ENCODE measurements at regions not wholly inside any gene's neighbourhood (a gene's known extent, or its start where the extent isn't known, plus 50 kb on each side); places are given as distances from the start of the nearest gene placed in this dataset.

GRCh38 chr7:18315241-18315640 lies 180.3 kb upstream of the HDAC9 start:
- H3K9ac ChIP-seq (ENCODE audit: low read depth, low read length) = no peak overlapping the region
- no peaks in the 10 kb centered on the region for H3K36me3 ChIP-seq (ENCODE audit: insufficient read depth, low read length)
- WGBS = 86% methylated on average over 2 of the region's 2 CpGs
- peaks cover 11% of the 10 kb centered on the region for H3K4me1 ChIP-seq (ENCODE audit: insufficient read depth, low read length)
- no peak overlapping the region for H3K27ac ChIP-seq (ENCODE audit: low read depth, low read length)
- no peaks in the 10 kb centered on the region for H3K27me3 ChIP-seq (ENCODE audit: insufficient read depth, low read length)
- H3K9me3 ChIP-seq (ENCODE audit: insufficient read depth, low read depth, low read length) = no peaks in the 10 kb centered on the region
- no peak overlapping the region for H3K4me3 ChIP-seq (ENCODE audit: low read length)

- H3K9ac ChIP-seq (ENCODE audit: low read depth, low read length) = no peak overlapping the region
- H3K27me3 ChIP-seq (ENCODE audit: insufficient read depth, low read length) = no peaks in the 10 kb centered on the region
- 55% methylated on average over 2 of the region's 2 CpGs for WGBS
- no peak overlapping the region for H3K4me3 ChIP-seq (ENCODE audit: low read length)
- no peaks in the 10 kb centered on the region for H3K9me3 ChIP-seq (ENCODE audit: insufficient read depth, low read depth, low read length)
- H3K36me3 ChIP-seq (ENCODE audit: insufficient read depth, low read length) = no peaks in the 10 kb centered on the region
- H3K27ac ChIP-seq (ENCODE audit: low read depth, low read length) = no peak overlapping the region
- H3K4me1 ChIP-seq (ENCODE audit: insufficient read depth, low read length) = peaks cover 11% of the 10 kb centered on the region
Observed at GRCh38 chr7:18317941-18318340, 177.6 kb upstream of the HDAC9 start.

GRCh38 chr7:18320422-18320821 lies 175.1 kb upstream of the HDAC9 start:
- Histone ChIP-seq H3K27me3 (ENCODE audit: insufficient read depth, low read length) (no peaks in the 10 kb centered on the region), H3K9me3 (ENCODE audit: insufficient read depth, low read depth, low read length) (no peaks in the 10 kb centered on the region), H3K36me3 (ENCODE audit: insufficient read depth, low read length) (no peaks in the 10 kb centered on the region), H3K4me3 (ENCODE audit: low read length) (no peak overlapping the region), H3K4me1 (ENCODE audit: insufficient read depth, low read length) (peaks cover 11% of the 10 kb centered on the region), H3K9ac (ENCODE audit: low read depth, low read length) (no peak overlapping the region), H3K27ac (ENCODE audit: low read depth, low read length) (no peak overlapping the region)
- 91% methylated on average over 4 of the region's 4 CpGs for WGBS

GRCh38 chr7:18320971-18321567 lies 174.5 kb upstream of the HDAC9 start:
- peaks cover 11% of the 10 kb centered on the region for H3K4me1 ChIP-seq (ENCODE audit: insufficient read depth, low read length)
- no peak overlapping the region for H3K4me3 ChIP-seq (ENCODE audit: low read length)
- no peaks in the 10 kb centered on the region for H3K27me3 ChIP-seq (ENCODE audit: insufficient read depth, low read length)
- H3K9ac ChIP-seq (ENCODE audit: low read depth, low read length) = no peak overlapping the region
- WGBS = no CpG with 5 or more reads among the region's 2 CpGs
- no peaks in the 10 kb centered on the region for H3K9me3 ChIP-seq (ENCODE audit: insufficient read depth, low read depth, low read length)
- H3K27ac ChIP-seq (ENCODE audit: low read depth, low read length) = no peak overlapping the region
- no peaks in the 10 kb centered on the region for H3K36me3 ChIP-seq (ENCODE audit: insufficient read depth, low read length)

GRCh38 chr7:18330548-18330947 lies 165.0 kb upstream of the HDAC9 start:
- H3K27ac ChIP-seq (ENCODE audit: low read depth, low read length) = no peak overlapping the region
- no peak overlapping the region for H3K4me3 ChIP-seq (ENCODE audit: low read length)
- H3K36me3 ChIP-seq (ENCODE audit: insufficient read depth, low read length) = no peaks in the 10 kb centered on the region
- H3K9me3 ChIP-seq (ENCODE audit: insufficient read depth, low read depth, low read length) = no peaks in the 10 kb centered on the region
- H3K27me3 ChIP-seq (ENCODE audit: insufficient read depth, low read length) = no peaks in the 10 kb centered on the region
- no peak overlapping the region for H3K9ac ChIP-seq (ENCODE audit: low read depth, low read length)
- H3K4me1 ChIP-seq (ENCODE audit: insufficient read depth, low read length) = no peaks in the 10 kb centered on the region

- 76% methylated on average over 1 of the region's 2 CpGs for WGBS
Observed at GRCh38 chr7:18336626-18337025, 158.9 kb upstream of the HDAC9 start.

GRCh38 chr7:18337048-18337809 lies 158.3 kb upstream of the HDAC9 start:
- 88% methylated on average over 5 of the region's 5 CpGs for WGBS
- Histone ChIP-seq H3K9ac (ENCODE audit: low read depth, low read length) (no peak overlapping the region), H3K4me3 (ENCODE audit: low read length) (no peak overlapping the region), H3K36me3 (ENCODE audit: insufficient read depth, low read length) (no peaks in the 10 kb centered on the region), H3K27ac (ENCODE audit: low read depth, low read length) (no peak overlapping the region), H3K27me3 (ENCODE audit: insufficient read depth, low read length) (no peaks in the 10 kb centered on the region), H3K9me3 (ENCODE audit: insufficient read depth, low read depth, low read length) (peaks cover 5% of the 10 kb centered on the region; the same call in 1 of the 2 replicates), H3K4me1 (ENCODE audit: insufficient read depth, low read length) (no peaks in the 10 kb centered on the region)

More at GRCh38 chr7:18336626-18337025, 158.9 kb upstream of the HDAC9 start:
- Histone ChIP-seq H3K36me3 (ENCODE audit: insufficient read depth, low read length) (no peaks in the 10 kb centered on the region), H3K4me1 (ENCODE audit: insufficient read depth, low read length) (no peaks in the 10 kb centered on the region), H3K9ac (ENCODE audit: low read depth, low read length) (no peak overlapping the region), H3K27me3 (ENCODE audit: insufficient read depth, low read length) (no peaks in the 10 kb centered on the region), H3K27ac (ENCODE audit: low read depth, low read length) (no peak overlapping the region), H3K9me3 (ENCODE audit: insufficient read depth, low read depth, low read length) (peaks cover 5% of the 10 kb centered on the region; the same call in 1 of the 2 replicates), H3K4me3 (ENCODE audit: low read length) (no peak overlapping the region)

- H3K4me1 ChIP-seq (ENCODE audit: insufficient read depth, low read length) = no peaks in the 10 kb centered on the region
- WGBS = 100% methylated on average over 1 of the region's 3 CpGs
- H3K9ac ChIP-seq (ENCODE audit: low read depth, low read length) = no peak overlapping the region
- H3K4me3 ChIP-seq (ENCODE audit: low read length) = no peak overlapping the region
- no peaks in the 10 kb centered on the region for H3K36me3 ChIP-seq (ENCODE audit: insufficient read depth, low read length)
- H3K9me3 ChIP-seq (ENCODE audit: insufficient read depth, low read depth, low read length) = peaks cover 5% of the 10 kb centered on the region; the same call in 1 of the 2 replicates
- no peak overlapping the region for H3K27ac ChIP-seq (ENCODE audit: low read depth, low read length)
- H3K27me3 ChIP-seq (ENCODE audit: insufficient read depth, low read length) = no peaks in the 10 kb centered on the region
Observed at GRCh38 chr7:18338910-18339523, 156.5 kb upstream of the HDAC9 start.

GRCh38 chr7:18341756-18342155 lies 153.8 kb upstream of the HDAC9 start:
- peaks cover 5% of the 10 kb centered on the region; the same call in 1 of the 2 replicates for H3K9me3 ChIP-seq (ENCODE audit: insufficient read depth, low read depth, low read length)
- H3K4me3 ChIP-seq (ENCODE audit: low read length) = no peak overlapping the region
- H3K27me3 ChIP-seq (ENCODE audit: insufficient read depth, low read length) = no peaks in the 10 kb centered on the region
- 93% methylated on average over 2 of the region's 2 CpGs for WGBS
- H3K9ac ChIP-seq (ENCODE audit: low read depth, low read length) = no peak overlapping the region
- H3K27ac ChIP-seq (ENCODE audit: low read depth, low read length) = no peak overlapping the region
- H3K36me3 ChIP-seq (ENCODE audit: insufficient read depth, low read length) = no peaks in the 10 kb centered on the region
- no peaks in the 10 kb centered on the region for H3K4me1 ChIP-seq (ENCODE audit: insufficient read depth, low read length)

- Histone ChIP-seq H3K4me1 (ENCODE audit: insufficient read depth, low read length) (no peaks in the 10 kb centered on the region), H3K27me3 (ENCODE audit: insufficient read depth, low read length) (no peaks in the 10 kb centered on the region), H3K36me3 (ENCODE audit: insufficient read depth, low read length) (no peaks in the 10 kb centered on the region), H3K27ac (ENCODE audit: low read depth, low read length) (no peak overlapping the region), H3K9me3 (ENCODE audit: insufficient read depth, low read depth, low read length) (peaks cover 5% of the 10 kb centered on the region; the same call in 1 of the 2 replicates), H3K9ac (ENCODE audit: low read depth, low read length) (no peak overlapping the region), H3K4me3 (ENCODE audit: low read length) (no peak overlapping the region)
- WGBS = 95% methylated on average over 1 of the region's 2 CpGs
Observed at GRCh38 chr7:18343047-18343446, 152.5 kb upstream of the HDAC9 start.

GRCh38 chr7:18344536-18344935 lies 151.0 kb upstream of the HDAC9 start:
- Histone ChIP-seq H3K4me3 (ENCODE audit: low read length) (no peak overlapping the region), H3K36me3 (ENCODE audit: insufficient read depth, low read length) (no peaks in the 10 kb centered on the region), H3K4me1 (ENCODE audit: insufficient read depth, low read length) (no peaks in the 10 kb centered on the region), H3K27me3 (ENCODE audit: insufficient read depth, low read length) (no peaks in the 10 kb centered on the region), H3K9me3 (ENCODE audit: insufficient read depth, low read depth, low read length) (peaks cover 5% of the 10 kb centered on the region; the same call in 1 of the 2 replicates), H3K9ac (ENCODE audit: low read depth, low read length) (no peak overlapping the region), H3K27ac (ENCODE audit: low read depth, low read length) (no peak overlapping the region)

Data from HUES64 (cell line).